Hepatocyte (in vitro differentiated cells): ENCODE measurements at regions not wholly inside any gene's neighbourhood (a gene's known extent, or its start where the extent isn't known, plus 50 kb on each side); places are given as distances from the start of the nearest gene placed in this dataset.

Source experiments
- DNase-seq: peaks from one replicate; pipeline ENCODE4 v3.0.0-alpha.2; 2016; ENCODE audit warnings: low spot score
- H2AFZ ChIP-seq: fragments of 200-600 bp; sonication (generic); 2 replicates; pipeline ENCODE4 v1.6.0; 2016; ENCODE audit warnings: antibody characterized with exemption, mild to moderate bottlenecking
- H3K27ac ChIP-seq: fragments of 200-600 bp; sonication (generic); 2 replicates; pipeline ENCODE4 v1.5.1; 2016; ENCODE audit warnings: mild to moderate bottlenecking
- H3K27me3 ChIP-seq: fragments of 200-600 bp; sonication (generic); 2 replicates; pipeline ENCODE4 v1.6.1; 2016
- H3K36me3 ChIP-seq: fragments of 200-600 bp; sonication (generic); replicated peaks from 2 replicates; pipeline ENCODE4 v1.5.1; 2016; ENCODE audit warnings: low read depth; ENCODE audit not compliant: insufficient read depth
- H3K4me1 ChIP-seq: fragments of 200-600 bp; sonication (generic); 2 replicates; pipeline ENCODE4 v1.5.1; 2016; ENCODE audit warnings: mild to moderate bottlenecking, moderate library complexity; ENCODE audit not compliant: insufficient read depth
- H3K4me2 ChIP-seq: fragments of 200-600 bp; sonication (generic); 2 replicates; pipeline ENCODE4 v1.6.0; 2016
- H3K4me3 ChIP-seq: fragments of 200-600 bp; sonication (generic); 2 replicates; pipeline ENCODE4 v1.5.1; 2016; ENCODE audit warnings: mild to moderate bottlenecking
- H3K79me2 ChIP-seq: fragments of 200-600 bp; sonication (generic); 2 replicates; pipeline ENCODE4 v1.6.0; 2017; ENCODE audit warnings: mild to moderate bottlenecking
- H3K9me2 ChIP-seq: fragments of 200-600 bp; sonication (generic); replicated peaks from 2 replicates; pipeline ENCODE4 v1.6.0; 2017; ENCODE audit warnings: mild to moderate bottlenecking; ENCODE audit not compliant: insufficient read depth
- H3K9me3 ChIP-seq: fragments of 200-600 bp; sonication (generic); 2 replicates; pipeline ENCODE4 v1.5.1; 2016; ENCODE audit warnings: low read depth, mild to moderate bottlenecking
- H4K20me1 ChIP-seq: fragments of 200-600 bp; sonication (generic); 2 replicates; pipeline ENCODE4 v1.6.0; 2016; ENCODE audit warnings: mild to moderate bottlenecking; ENCODE audit not compliant: insufficient read depth, poor library complexity, severe bottlenecking
- CTCF ChIP-seq: fragments of 200-600 bp; sonication (generic); IDR thresholded peaks from 2 replicates; pipeline ENCODE4 v1.5.1; 2016; ENCODE audit warnings: antibody characterized with exemption, mild to moderate bottlenecking; ENCODE audit not compliant: poor library complexity
- EZH2 ChIP-seq: fragments of 200-600 bp; sonication (generic); IDR thresholded peaks from 2 replicates; pipeline ENCODE4 v1.6.1; 2016; ENCODE audit warnings: antibody characterized with exemption, mild to moderate bottlenecking, borderline replicate concordance
- EZH2phosphoT487 ChIP-seq: fragments of 200-600 bp; sonication (generic); IDR thresholded peaks from one replicate; pipeline ENCODE4 v1.6.1; 2018; ENCODE audit warnings: antibody characterized with exemption, mild to moderate bottlenecking, low read depth, moderate library complexity; ENCODE audit not compliant: unreplicated experiment, severe bottlenecking
- WGBS: methylation state at CpG from one replicate; pipeline ENCODE4 v1.1.6; 2016; ENCODE audit warnings: low lambda C conversion rate; ENCODE audit errors: missing lambda C conversion rate; 5-methylcytosine and 5-hydroxymethylcytosine counted together

- no peak for TF ChIP-seq EZH2
- no peak for TF ChIP-seq EZH2phosphoT487
- no peak for TF ChIP-seq CTCF
- Histone ChIP-seq H3K27me3 (no peaks in the 10 kb centered on the region), H4K20me1 (no peaks in the 10 kb centered on the region), H3K9me3 (no peaks in the 10 kb centered on the region), H3K4me1 (peaks cover 9% of the 10 kb centered on the region), H3K36me3 (no peaks in the 10 kb centered on the region), H3K9me2 (no peaks in the 10 kb centered on the region), H3K27ac (no peak overlapping the region), H3K4me2 (no peak overlapping the region), H3K79me2 (no peaks in the 10 kb centered on the region), H2AFZ (no peak overlapping the region), H3K4me3 (no peak overlapping the region)
- 85% methylated on average over 4 of the region's 4 CpGs for WGBS
- DNase-seq: no peak
Observed at GRCh38 chr13:30100226-30100625, 207.1 kb downstream of the KATNAL1 start.

GRCh38 chr13:30097701-30098100, 209.7 kb downstream of the KATNAL1 start:
- no peak for DNase-seq
- WGBS: 68% methylated on average over 5 of the region's 5 CpGs
- H3K27ac ChIP-seq: no peak overlapping the region
- no peaks in the 10 kb centered on the region for H3K4me1 ChIP-seq
- H3K36me3 ChIP-seq: no peaks in the 10 kb centered on the region
- H3K4me3 ChIP-seq: no peak overlapping the region
- no peak for TF ChIP-seq EZH2
- TF ChIP-seq EZH2phosphoT487: no peak
- TF ChIP-seq CTCF: no peak
- no peaks in the 10 kb centered on the region for H3K9me3 ChIP-seq
- H3K79me2 ChIP-seq: no peaks in the 10 kb centered on the region
- H3K4me2 ChIP-seq: no peak overlapping the region
- H3K9me2 ChIP-seq: no peaks in the 10 kb centered on the region
- no peak overlapping the region for H2AFZ ChIP-seq
- H4K20me1 ChIP-seq: no peaks in the 10 kb centered on the region
- no peaks in the 10 kb centered on the region for H3K27me3 ChIP-seq

GRCh38 chr13:30097089-30097488, 210.3 kb downstream of the KATNAL1 start:
- 97% methylated on average over 5 of the region's 5 CpGs for WGBS
- no peak for DNase-seq
- no peaks in the 10 kb centered on the region for H3K4me1 ChIP-seq
- no peak overlapping the region for H3K4me2 ChIP-seq
- H4K20me1 ChIP-seq: no peaks in the 10 kb centered on the region
- H3K4me3 ChIP-seq: no peak overlapping the region
- no peak overlapping the region for H3K27ac ChIP-seq
- H3K79me2 ChIP-seq: no peaks in the 10 kb centered on the region
- no peaks in the 10 kb centered on the region for H3K9me2 ChIP-seq
- TF ChIP-seq CTCF: no peak
- no peak for TF ChIP-seq EZH2phosphoT487
- TF ChIP-seq EZH2: no peak
- no peak overlapping the region for H2AFZ ChIP-seq
- H3K9me3 ChIP-seq: no peaks in the 10 kb centered on the region
- no peaks in the 10 kb centered on the region for H3K27me3 ChIP-seq
- H3K36me3 ChIP-seq: no peaks in the 10 kb centered on the region

GRCh38 chr13:30094015-30094414, 213.3 kb downstream of the KATNAL1 start:
- no peak for DNase-seq
- no peak overlapping the region for H3K4me3 ChIP-seq
- 88% methylated on average over 5 of the region's 5 CpGs for WGBS

More at GRCh38 chr13:30094015-30094414, 213.3 kb downstream of the KATNAL1 start:
- Histone ChIP-seq H3K4me2 (no peak overlapping the region), H4K20me1 (no peaks in the 10 kb centered on the region), H2AFZ (no peak overlapping the region), H3K79me2 (no peaks in the 10 kb centered on the region), H3K27ac (no peak overlapping the region), H3K36me3 (no peaks in the 10 kb centered on the region), H3K9me3 (no peaks in the 10 kb centered on the region), H3K4me1 (no peaks in the 10 kb centered on the region), H3K9me2 (no peaks in the 10 kb centered on the region), H3K27me3 (no peaks in the 10 kb centered on the region)
- TF ChIP-seq EZH2: no peak
- no peak for TF ChIP-seq CTCF
- TF ChIP-seq EZH2phosphoT487: no peak
